ENCODE measurements at regions not wholly inside any gene's neighbourhood (a gene's known extent, or its start where the extent isn't known, plus 50 kb on each side); places are given as distances from the start of the nearest gene placed in this dataset.
"Not testable (repeated sequence)": the region's sequence is repeated elsewhere in the genome, so short reads cannot be mapped to it uniquely, and the experiment has no call there.

DNA sequence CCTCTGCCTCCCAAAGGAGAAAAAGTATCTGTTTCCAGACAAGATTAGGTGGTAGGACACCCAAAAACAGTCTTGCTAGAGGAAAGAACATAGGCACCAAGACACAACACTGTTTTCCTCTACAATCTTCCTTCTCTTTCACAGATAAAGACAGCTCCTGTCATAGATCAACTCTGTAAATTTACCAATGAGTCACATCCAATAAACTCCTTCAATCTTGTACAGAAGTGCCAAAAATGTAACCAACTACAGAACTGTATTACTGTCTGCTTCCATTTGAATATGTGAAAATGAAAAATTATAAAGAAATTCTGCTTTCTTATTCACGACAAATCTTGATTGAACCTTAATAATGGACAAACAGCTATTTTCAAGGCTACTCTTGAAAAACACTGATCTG lies 286.9 kb downstream of the PLK2 start:
- Histone ChIP-seq H3K36me3 (no peaks in the 10 kb centered on the region), H3K4me3 (no peak overlapping the region), H3K27me3 (ENCODE audit: low read depth) (no peaks in the 10 kb centered on the region), H3K27ac (no peak overlapping the region), H3K9me3 (no peaks in the 10 kb centered on the region), H3K4me1 (no peaks in the 10 kb centered on the region)
- TF ChIP-seq, protein P1, sequence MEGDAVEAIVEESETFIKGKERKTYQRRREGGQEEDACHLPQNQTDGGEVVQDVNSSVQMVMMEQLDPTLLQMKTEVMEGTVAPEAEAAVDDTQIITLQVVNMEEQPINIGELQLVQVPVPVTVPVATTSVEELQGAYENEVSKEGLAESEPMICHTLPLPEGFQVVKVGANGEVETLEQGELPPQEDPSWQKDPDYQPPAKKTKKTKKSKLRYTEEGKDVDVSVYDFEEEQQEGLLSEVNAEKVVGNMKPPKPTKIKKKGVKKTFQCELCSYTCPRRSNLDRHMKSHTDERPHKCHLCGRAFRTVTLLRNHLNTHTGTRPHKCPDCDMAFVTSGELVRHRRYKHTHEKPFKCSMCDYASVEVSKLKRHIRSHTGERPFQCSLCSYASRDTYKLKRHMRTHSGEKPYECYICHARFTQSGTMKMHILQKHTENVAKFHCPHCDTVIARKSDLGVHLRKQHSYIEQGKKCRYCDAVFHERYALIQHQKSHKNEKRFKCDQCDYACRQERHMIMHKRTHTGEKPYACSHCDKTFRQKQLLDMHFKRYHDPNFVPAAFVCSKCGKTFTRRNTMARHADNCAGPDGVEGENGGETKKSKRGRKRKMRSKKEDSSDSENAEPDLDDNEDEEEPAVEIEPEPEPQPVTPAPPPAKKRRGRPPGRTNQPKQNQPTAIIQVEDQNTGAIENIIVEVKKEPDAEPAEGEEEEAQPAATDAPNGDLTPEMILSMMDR (IDR thresholded peaks at IDR 0.05) = no peak
- intact Hi-C loops (cut with DNase I) = no loop called here
- no peak for ATAC-seq
- DNase-seq = no peak

DNA sequence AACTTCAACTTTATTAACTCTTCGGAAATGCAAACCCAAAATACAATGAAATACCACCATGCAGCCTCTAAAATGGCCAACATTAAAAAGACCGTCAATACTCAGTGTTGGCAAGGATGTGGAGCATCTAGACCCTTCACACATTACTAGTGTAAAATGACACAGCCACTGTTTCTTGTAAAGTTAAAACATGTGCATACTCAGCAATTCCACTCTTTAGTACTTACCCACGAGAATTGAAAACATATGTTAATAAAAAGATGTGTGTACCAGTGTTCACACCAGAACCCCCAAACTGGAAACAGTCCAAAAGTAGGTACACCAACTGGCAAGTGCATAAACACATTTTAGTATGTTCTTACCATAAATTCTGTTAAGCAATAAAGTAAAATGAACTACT lies 294.7 kb downstream of the PLK2 start:
- no peaks in the 10 kb centered on the region for H3K27me3 ChIP-seq (ENCODE audit: low read depth)
- intact Hi-C loops (cut with DNase I) = no loop called here
- no peaks in the 10 kb centered on the region for H3K36me3 ChIP-seq
- TF ChIP-seq, protein P1 (IDR thresholded peaks at IDR 0.05) = no peak
- no peak overlapping the region for H3K4me3 ChIP-seq
- H3K4me1 ChIP-seq = no peaks in the 10 kb centered on the region
- ATAC-seq (no peak), DNase-seq (no peak)
- H3K27ac ChIP-seq = no peak overlapping the region
- H3K9me3 ChIP-seq = no peaks in the 10 kb centered on the region

DNA sequence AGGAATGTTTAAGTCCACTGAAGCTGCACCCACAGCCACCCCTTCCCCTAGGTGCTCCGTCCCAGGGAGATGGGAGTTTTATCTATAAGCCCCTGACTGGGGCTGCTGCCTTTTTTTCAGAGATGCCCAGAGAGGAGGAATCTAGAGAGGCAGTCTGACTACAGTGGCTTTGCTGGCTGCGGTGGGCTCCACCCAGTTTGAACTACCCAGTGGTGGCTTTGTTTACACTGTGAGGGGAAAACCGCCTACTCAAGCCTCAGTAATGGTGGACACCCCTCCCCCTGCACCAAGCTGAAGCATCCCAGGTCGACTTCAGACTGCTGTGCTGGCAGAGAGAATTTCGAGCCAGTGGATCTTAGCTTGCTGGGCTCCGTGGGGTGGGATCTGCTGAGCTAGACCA lies 298.0 kb downstream of the PLK2 start:
- H3K27me3 ChIP-seq (ENCODE audit: low read depth); H3K4me3 ChIP-seq; DNase-seq; H3K27ac ChIP-seq; intact Hi-C loops (cut with DNase I); H3K4me1 ChIP-seq; ATAC-seq; H3K9me3 ChIP-seq; H3K36me3 ChIP-seq: not testable (repeated sequence)

DNA sequence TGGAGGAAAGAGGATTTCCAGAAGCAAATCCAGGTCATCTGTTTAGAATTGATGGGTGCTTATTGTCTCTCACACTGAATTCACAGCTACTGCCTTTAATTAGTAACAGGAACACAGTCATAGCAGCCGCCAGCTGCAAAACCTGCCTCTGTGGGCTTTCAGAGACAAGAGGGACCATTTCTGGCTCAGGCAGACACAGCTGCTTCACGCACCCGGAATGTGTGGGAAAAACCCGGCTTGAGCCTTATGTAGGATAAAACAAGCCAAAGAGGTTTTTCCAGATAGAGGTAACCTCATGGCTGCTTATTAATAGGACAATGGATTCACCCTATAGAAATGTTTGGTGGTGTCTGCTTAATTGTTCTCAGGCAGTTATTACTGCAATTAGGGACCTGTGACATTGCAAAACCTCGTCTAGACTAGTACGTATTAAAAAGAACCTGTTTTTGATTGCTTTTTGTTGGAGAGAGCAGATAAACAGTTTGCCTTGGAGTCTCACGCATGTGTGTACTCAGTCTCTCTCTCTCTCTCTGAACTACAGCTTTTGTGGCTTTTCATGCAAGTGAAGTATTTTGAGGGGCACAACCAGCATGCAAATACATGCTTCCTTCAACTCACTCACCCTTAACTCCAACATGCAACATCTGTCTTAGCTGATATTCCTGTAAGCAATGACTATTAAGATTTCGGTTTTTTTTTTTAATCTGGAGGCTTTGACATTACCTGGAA lies 302.7 kb downstream of the PLK2 start:
- TF ChIP-seq, protein P1 (IDR thresholded peaks at IDR 0.05) = no peak
- Histone ChIP-seq H3K4me1 (no peaks in the 10 kb centered on the region), H3K4me3 (no peak overlapping the region), H3K27me3 (ENCODE audit: low read depth) (no peaks in the 10 kb centered on the region), H3K36me3 (no peaks in the 10 kb centered on the region), H3K27ac (no peak overlapping the region), H3K9me3 (no peaks in the 10 kb centered on the region)
- DNase-seq (no peak), ATAC-seq (no peak)
- intact Hi-C loops (cut with DNase I) = no loop called here

DNA sequence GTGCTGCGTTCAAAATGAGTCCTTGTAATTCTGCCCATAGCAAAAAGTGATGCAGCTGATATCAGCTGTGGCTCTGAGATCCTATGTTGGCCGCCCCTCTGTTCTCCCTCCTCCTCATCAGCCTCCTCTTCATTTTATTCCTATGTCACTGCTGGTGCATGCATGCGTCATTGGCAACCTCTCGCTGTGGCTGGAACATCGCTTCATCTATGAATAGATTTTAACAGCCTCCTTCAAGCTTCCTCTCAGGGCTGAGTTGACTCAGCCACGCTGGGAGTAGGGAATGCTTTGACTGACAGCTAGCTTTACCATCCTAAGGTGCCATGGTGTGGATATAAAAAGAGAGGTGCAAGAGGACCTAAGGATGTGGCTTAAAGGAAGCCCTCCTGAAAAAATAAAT lies 303.5 kb downstream of the PLK2 start:
- DNase-seq (no peak), ATAC-seq (no peak)
- intact Hi-C loops (cut with DNase I) = no loop called here
- H3K36me3 ChIP-seq = no peaks in the 10 kb centered on the region
- no peak overlapping the region for H3K4me3 ChIP-seq
- TF ChIP-seq, protein P1 (IDR thresholded peaks at IDR 0.05) = no peak
- H3K27me3 ChIP-seq (ENCODE audit: low read depth) = no peaks in the 10 kb centered on the region
- H3K9me3 ChIP-seq = no peaks in the 10 kb centered on the region
- no peaks in the 10 kb centered on the region for H3K4me1 ChIP-seq
- H3K27ac ChIP-seq = no peak overlapping the region

DNA sequence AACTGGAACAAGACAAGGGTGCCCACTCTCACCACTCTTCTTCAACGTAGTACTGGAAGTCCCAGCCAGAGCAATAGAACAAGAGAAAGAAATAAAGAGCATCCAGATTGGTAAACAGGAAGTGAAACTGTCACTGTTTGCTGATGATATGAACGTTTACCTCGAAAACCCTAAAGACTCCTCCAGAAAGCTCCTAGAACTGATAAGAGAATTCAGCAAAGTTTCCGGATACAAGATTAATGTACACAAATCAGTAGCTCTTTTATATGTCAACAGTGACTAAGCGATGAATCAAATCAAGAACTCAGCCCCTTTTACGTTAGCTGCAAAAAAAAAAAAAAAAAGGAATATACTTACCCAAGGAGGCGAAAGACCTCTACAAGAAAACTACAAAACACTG lies 306.6 kb downstream of the PLK2 start:
- intact Hi-C loops (cut with DNase I) = no loop called here
- DNase-seq (no peak), ATAC-seq (no peak)
- no peaks in the 10 kb centered on the region for H3K36me3 ChIP-seq
- H3K4me1 ChIP-seq = no peaks in the 10 kb centered on the region
- H3K9me3 ChIP-seq = no peaks in the 10 kb centered on the region
- H3K27ac ChIP-seq = no peak overlapping the region
- TF ChIP-seq, protein P1 (IDR thresholded peaks at IDR 0.05) = no peak
- H3K4me3 ChIP-seq = no peak overlapping the region
- no peaks in the 10 kb centered on the region for H3K27me3 ChIP-seq (ENCODE audit: low read depth)

Measured in lower lobe of right lung (tissue), 2 donors.